Right ventricle myocardium inferior (tissue), 1 donor: ENCODE measurements at regions not wholly inside any gene's neighbourhood (a gene's known extent, or its start where the extent isn't known, plus 50 kb on each side); places are given as distances from the start of the nearest gene placed in this dataset.
"Not testable (repeated sequence)": the region's sequence is repeated elsewhere in the genome, so short reads cannot be mapped to it uniquely, and the experiment has no call there.

Experiments
- ATAC-seq: fragments of 200-7000 bp; cut with Tn5 transposase; one replicate; pipeline ENCODE4 v1.9.1; 2020; ENCODE audit warnings: mild to moderate bottlenecking, moderate library complexity
- DNase-seq: peaks from one replicate; pipeline ENCODE4 v3.0.0; 2021; ENCODE audit errors: missing footprints
- intact Hi-C: fragments of 100-400 bp; cut with DNase I; formaldehyde crosslinking; loops from one replicate; pipeline ENCODE4 v1.11.0; 2022
- donor health status: DM: no; HTN: yes; CAD: no; lungs with severe emphysema.

DNA sequence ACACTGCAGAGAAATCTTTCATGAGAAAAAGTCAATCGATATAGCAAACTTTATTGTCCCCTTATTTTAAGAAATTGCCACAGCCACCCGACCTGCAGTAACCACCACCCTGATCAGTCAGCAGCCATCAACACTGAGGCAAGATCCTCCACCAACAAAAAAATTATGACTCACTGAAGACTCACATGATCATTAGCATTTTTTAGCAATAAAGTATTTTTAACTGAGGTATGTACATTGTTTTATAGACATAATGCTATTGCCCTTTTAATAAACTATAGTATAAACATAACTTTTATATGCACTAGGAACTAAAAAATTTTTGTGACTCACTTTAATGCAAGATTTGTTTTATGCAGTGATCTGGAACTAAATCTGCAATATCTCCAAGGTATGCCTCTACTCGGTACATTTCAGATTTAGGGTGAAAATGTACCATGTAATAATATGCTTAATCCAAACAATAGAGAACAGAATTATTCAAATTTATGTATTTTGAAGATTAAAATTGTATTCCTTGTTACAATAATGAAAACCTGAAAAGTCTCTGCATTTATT, 79.2 kb upstream of the CEP126 start:
- intact Hi-C loops = no loop called here
- no peak for ATAC-seq
- no peak for DNase-seq

DNA sequence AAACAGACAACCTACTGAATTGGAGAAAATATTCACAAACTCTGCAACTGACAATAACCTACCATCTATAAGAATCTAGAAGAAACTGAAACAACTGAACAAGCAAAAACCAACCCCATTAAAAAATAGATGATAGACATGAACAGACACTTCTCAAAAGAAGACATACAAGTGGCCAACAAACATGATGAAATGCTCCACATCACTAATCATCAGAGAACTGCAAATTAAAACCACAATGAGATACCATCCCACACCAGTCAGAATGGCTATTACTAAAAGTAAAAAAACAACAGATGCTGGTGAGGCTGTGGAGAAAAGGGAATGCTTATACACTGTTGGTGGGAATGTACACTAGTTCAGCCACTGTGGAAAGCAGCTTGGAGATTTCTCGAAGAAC, 84.3 kb upstream of the CEP126 start:
- ATAC-seq, DNase-seq, intact Hi-C loops: not testable (repeated sequence)

DNA sequence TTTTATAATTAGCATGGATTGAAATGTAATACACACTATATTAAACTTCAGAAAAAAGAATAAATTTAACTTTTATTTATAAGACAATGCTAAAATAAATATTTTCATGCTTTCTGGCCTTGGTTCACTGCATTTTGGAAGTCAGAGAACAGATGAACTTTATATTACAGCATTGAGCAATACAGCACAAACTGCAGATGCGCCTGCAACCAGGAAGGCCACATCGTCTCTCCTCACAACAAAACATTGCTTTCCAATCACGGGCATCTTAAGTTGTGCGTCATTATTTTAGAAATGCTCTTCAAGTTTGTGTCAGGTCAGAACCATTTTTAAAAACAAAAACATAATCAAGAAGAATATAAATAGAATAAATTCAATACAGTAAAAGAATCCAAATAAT, 89.3 kb upstream of the CEP126 start:
- intact Hi-C loops = no loop called here
- ATAC-seq (no peak), DNase-seq (no peak)

DNA sequence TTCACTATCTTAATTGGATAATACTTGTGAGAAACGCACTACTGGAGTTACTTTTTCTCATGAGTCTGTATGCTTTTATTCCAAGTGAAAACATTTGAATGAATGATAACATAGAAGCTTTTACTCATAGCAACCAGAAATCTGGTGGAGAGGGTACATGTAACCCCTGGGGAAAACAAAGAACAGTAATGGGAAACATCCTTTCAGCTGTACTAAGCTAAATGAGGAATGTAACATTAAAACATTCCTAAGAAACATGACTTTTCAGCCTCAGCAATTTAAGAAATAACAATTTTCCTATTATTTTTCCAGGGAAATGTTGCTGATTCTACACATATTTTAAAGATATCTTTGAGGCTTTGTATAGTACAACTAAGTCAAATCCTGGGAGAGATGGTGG, 97.2 kb upstream of the CEP126 start:
- intact Hi-C loops = no loop called here
- peak; percentile 57 for ATAC-seq
- no peak for DNase-seq

DNA sequence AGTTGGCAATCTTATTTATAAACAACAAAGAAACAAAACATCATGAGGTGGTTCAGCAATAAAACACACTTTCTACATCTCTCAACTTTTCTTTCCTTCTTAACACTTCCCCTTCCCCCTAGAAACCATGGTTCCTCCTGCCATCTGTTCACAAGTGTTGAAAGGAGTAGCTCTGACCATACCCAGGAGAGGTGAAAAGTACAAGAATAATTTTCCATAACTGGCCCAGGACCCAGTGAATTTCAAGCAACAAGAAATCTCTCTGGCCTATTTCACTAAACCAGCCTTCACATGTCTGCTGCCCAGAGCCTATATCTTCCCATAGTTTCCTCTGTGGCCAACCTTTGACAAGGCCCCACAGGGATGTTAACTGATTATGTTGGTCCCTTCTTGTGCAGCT, 98.2 kb upstream of the CEP126 start:
- ATAC-seq = peak; percentile 50
- intact Hi-C loops = no loop called here
- no peak for DNase-seq

DNA sequence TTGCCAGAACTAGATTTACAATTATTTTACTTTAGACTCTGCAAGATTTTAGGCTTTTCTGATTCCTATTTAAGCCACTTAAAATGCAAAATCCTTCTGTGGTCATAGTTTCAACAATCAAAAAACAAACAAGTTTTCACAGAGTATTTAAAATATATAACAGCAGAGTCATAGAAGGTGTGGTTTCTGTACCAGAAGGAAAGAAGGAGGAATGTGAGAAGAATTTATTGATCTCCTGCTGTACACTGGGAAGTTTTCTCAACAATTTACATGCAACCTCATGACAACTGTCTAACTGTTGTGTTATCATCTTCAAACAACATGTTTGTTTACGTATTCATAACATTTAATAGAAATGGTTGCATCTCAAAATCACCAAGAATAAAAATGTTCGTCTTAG, 102.3 kb upstream of the CEP126 start:
- DNase-seq (no peak), ATAC-seq (no peak)
- intact Hi-C loops = no loop called here

DNA sequence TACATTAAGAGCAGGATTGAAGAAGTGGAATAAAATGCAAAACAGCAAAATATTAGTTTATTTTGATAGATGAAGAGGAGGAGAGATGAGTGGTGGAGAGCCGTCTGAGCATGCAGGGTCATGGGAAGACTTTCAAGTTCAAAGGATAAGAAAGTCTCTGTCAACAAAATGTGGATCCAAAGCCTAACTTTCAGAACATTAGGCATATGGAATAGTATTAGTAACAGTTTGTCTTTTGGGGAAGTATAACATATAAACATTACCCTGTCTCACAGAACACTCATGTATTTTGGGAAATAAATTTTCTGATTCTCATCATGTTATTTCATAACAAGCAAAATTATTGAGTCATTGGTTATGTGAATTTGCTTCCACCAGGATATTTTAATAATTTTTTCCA, 104.3 kb upstream of the CEP126 start:
- ATAC-seq = no peak
- DNase-seq = no peak
- intact Hi-C loops = no loop called here

DNA sequence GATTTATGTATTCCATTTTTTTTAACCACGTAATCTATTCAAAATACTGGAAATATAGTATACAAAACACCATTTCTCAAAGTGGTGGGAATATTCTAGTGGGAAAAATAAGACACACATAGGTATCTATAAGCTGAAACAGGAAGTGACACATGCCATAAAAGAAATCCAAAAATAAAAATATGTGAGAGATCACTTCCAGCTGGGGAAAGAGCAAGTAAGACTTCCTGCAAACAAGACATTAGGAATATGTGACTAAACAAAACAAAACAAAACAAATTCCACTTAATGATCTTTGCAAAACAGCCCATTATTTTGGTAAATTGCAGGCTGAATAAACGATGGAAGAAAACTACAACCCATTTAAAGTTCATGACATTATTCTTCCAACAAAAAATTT, 107.3 kb upstream of the CEP126 start:
- intact Hi-C loops = no loop called here
- DNase-seq (no peak), ATAC-seq (no peak)

DNA sequence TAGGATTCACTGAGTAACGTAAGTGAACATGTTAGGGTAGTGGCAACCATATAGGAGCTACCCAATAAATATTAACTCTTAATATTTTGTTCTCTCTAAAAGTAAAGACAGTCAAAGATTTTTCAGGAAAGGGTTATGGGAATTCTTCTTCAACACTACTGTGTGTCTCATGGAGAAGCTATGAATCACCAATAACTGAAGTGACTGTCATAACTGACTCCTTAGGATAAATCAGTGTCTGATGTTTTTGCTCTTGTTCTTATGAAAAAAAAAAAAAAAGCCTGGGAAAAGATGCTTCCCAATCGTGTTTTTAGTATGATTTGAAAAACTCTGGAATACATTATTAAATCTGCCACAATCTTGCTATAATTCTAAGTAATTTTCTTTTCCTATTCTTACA, 111.2 kb upstream of the CEP126 start:
- ATAC-seq (no peak), DNase-seq (no peak)
- intact Hi-C loops = no loop called here

DNA sequence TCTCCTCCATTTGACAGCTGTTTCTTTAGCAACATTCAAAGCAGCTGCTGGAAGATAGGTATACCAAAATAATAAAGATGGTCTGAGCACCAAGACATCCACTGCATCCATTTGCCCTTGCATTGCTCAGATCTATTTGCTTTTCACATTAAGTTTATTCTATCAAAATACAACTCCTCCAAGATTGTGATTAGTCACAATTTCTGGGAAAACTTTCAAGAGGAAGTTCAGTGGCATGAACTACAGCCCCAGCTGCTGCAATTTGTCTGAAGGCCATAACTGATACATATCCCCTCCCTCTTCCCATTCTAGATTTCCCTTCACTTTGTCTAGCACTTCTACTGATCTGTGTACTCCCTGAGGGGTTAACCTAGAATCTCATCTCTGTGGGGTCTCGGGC, 117.5 kb upstream of the CEP126 start:
- intact Hi-C loops = no loop called here
- ATAC-seq = no peak

DNA sequence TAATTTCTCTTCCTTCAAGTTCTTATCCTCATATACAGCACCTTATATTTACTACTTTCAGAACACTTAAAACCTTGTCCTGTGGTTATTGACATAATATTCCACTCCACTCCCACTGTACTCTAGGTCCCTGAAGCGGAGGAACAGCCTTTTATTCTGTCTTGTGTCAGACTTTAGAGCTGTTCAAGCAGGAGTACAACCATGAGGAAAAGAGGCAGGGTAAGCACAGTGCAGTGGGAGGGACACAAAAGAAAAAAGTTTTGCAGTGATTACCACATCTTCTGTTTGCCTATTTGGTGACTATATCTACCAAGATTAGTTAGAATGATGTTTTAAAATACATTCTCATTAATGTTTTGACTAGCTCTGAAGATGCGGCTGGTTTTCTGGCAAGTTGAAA, 122.0 kb upstream of the CEP126 start:
- DNase-seq (no peak), ATAC-seq (no peak)
- intact Hi-C loops = no loop called here

More for the DNA sequence above, 117.5 kb upstream of the CEP126 start:
- no peak for DNase-seq

DNA sequence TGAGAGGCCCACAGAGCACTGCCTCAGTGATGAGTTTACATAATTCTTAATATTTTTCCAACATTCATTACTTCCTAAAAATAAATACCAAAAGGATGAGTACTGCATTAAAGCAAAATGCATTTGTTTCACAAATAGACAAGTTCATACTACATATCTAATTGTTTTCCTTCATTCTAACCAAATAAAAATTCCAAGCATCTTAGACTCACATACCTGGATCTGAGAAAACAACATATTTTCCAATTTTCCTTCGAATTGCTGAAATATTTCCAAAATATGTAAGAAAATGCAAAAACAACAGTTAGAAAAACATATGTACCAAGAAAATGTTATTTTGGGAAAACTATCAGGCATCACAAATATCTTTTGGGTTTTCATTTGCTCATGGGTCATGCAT, 127.9 kb upstream of the CEP126 start:
- ATAC-seq = no peak
- intact Hi-C loops = no loop called here
- DNase-seq = no peak

DNA sequence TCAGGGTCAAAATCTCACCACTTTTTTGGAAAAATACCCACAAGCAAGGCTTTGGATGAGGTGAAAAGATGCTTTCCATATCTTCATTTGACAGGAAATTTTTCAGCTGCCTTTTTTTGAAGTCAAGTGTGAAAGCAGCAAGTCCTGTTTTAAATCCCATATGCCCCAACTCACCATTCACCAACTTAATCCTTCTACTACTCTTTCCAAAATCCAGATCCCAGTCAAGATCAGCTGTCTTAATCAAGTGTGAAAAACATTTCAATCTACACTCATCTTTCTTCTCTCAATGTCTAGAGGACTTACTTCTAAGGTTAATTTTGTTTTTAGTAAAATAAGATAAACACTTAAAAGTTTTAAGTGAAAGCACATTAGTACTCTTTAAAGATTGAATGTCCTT, 128.4 kb upstream of the CEP126 start:
- no peak for ATAC-seq
- no peak for DNase-seq
- intact Hi-C loops = no loop called here

DNA sequence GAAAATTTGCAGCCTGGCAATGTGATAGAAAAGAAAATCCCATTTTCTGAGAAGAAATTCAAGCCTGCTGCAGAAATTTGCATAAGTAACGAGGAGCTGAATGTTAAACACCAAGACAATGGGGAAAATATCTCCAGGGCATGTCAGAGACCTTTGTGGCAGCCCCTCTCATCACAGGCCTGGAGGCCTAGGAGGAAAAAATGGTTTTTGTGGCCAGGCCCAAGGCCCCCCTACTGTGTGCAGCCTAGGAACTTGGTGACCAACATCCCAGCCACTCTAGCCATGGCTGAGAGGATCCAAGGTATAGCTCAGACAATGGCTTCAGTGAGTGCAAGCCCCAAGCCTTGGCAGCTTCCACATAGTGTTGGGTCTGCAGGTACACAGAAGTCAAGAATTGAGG, 135.6 kb upstream of the CEP126 start:
- ATAC-seq, intact Hi-C loops, DNase-seq: not testable (repeated sequence)

DNA sequence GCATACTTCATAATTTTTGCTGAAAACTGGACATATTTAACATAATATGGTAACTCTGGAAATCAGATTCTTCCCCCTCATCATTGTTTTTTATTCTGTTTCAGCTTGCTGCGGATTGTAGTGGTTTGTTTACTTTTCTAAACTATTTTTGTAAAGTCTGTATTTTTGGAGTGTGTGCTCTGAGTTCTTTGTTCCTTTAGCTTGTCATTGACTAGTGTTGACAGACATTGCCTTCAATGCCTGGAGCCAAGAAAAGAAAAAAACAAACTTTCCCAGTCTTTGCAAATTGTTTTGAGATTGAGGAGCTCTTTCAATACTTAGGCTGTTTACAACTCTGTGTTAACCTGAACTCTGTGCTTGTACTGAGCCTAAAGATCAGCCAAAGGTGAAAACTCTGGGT, 137.3 kb upstream of the CEP126 start:
- DNase-seq (no peak), ATAC-seq (no peak)
- intact Hi-C loops = no loop called here

DNA sequence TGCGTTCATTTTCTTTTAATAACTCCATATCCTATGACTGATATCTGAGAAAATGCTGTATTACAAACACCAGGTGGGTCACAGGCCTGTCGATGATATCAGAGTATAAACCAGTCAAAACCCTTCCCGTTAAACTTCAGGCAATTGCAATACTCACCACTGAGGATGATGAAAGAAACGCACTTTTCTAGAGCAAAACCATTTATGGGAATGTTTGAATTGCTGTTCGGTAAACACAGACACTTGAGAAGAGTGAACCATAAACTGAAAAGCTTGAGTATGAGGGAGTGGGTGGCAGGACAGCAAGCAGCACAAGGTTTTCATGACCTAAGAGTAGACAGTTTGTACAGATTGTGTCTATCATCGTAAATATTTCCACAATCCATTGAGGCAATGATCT, 139.8 kb upstream of the CEP126 start:
- no peak for ATAC-seq
- no peak for DNase-seq
- intact Hi-C loops = no loop called here

DNA sequence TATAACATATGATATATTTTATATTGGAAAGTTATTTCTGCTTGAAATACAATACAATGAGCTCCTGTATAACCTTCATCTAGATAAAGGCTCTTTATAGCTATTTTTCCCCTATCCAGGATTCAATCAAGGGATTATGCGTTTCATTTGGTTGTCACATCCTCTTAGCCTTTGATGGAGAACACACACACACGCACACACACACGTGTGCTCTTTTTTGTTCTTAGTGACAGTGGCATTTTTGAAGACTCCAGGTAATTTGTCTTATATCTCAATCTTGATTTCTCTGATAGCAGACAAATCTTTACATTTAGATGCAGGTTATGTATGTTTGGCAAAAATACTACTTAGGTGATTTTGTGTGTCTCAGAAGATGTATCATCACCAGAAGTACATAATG, 144.2 kb upstream of the CEP126 start:
- no peak for DNase-seq
- no peak for ATAC-seq
- intact Hi-C loops = no loop called here

DNA sequence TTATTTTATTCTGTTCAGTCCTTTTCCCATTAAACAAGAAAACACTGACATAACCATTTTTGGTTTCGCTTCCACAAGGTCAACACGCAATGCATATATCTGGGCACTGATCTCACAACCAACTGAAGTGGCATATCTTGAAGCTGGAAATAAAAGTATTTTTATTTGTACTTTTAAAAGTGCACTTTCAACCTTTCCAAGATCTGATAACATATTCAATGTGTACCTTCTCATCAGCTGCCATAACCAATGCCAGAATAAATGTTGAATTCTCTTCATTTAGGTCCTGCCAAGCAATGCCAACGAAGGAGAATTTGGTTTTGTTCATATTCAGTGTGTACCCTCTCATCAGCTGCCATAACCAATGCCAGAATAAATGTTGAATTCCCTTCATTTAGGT, 148.9 kb upstream of the CEP126 start:
- intact Hi-C loops = no loop called here
- ATAC-seq (no peak), DNase-seq (no peak)

DNA sequence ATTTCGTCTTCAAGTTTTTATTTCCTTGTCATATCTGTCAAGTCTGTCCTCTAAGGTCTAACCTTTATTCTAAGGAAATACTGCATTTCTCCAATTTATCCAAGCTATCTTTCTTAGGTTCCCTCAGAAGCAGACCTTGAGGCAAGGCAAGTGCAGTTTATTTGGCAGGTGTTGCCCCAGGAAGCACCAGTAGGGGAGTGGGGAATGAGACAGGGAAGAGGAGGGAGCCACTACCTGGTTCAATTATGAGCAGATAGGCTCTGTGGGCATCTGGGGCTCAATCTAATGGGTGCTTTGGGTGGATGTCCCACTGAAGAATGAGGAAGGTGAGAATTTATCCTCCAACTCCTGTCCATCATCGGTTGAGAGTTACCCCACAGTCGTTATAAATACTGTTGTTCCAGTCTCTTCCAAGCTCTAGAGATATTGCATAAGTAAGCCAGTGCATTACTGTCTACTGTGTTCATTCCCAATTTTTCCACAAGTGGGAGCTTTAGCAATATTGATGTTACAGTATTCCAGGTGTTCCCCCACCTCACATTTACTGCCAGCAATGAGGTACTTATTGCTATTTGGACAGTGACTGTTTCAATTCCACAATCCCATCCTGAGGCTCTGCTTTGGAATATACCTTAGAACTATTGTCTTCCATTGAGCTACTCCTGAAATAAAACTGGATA, 154.9 kb upstream of the CEP126 start:
- ATAC-seq (no peak), DNase-seq (no peak)
- intact Hi-C loops = no loop called here

DNA sequence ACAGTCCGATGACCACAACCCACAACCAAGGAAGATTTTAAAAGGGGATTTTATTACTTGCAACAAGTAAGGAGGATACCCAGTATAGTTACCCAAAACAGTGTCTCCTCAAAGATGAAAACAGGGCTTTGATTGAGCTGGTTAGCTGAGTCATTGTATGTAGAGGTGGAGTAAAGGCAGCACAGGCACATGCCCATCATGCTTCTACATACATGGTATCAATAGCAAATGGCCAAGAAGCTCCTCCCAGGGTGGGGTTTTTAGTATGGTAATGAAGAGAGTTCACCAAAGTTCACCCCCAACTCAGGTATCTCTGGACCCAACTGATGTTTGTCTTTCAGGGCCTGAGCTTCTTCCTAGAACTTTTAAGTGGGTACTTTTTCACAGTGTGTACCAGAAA, 157.1 kb upstream of the CEP126 start:
- intact Hi-C loops = no loop called here
- no peak for DNase-seq
- ATAC-seq = no peak
